HG03280 (cell line): ENCODE measurements at regions not wholly inside any gene's neighbourhood (a gene's known extent, or its start where the extent isn't known, plus 50 kb on each side); places are given as distances from the start of the nearest gene placed in this dataset.

ENCODE experiments used
- ATAC-seq: cut with Tn5 transposase; IDR thresholded peaks from one replicate; pipeline ENCODE4 v1.9.1; 2021; ENCODE audit warnings: mild to moderate bottlenecking, moderate library complexity; ENCODE audit not compliant: unreplicated experiment

DNA sequence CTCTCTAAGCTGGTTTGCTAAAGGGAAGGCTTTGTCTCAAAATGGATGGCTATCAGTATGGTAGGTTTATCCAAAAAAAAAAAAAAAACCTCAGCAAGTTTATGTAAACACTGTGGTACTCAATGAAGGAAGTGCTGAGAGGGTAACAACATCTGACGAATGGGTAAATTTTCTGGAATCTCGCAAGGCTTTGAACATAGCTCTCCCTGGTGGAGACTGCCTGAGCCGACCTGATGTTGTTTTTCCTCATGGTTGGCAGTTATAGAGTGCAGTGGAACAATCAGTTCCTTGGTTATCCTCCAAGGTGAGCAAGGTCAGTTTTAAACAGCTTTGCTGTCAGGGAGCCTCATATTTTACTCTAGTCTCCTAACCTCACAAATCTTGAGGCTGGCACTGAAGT, 94.6 kb downstream of the ZPLD1 start:
- ATAC-seq: no peak

DNA sequence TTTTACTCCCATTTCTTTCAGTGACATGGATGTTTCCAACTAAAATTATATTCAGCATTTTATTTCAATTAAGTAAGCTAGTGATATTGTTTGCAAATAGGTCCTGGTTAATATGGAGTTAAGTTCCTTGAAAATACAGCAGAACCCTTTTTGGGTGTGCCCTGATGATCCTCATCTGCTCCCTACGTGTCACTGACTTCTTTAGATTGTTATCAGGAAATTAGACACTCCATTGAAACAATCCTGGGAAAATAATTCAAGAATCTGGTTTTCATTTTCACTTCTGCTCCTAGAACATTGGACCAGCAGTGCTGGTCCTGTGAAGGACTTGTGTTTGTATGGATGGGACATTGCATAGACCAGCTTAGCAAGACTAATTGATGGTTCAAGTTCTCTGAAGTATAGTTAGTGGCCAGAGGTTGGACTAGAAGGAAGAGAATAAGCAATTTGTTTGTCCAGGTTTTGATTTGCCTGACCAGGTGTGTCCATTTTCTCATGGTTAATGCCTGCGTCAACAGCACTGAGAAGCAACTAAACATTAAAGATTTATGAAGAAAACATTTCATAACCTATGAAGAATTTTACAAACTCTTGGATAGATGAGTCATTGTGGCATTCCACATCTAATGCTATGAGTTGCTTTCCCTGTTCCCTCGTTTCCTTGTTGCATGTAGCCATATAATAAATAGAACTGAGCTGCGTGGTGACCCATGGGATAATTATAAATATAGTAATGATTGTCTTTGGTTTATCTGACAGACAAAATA, 95.8 kb downstream of the ZPLD1 start:
- ATAC-seq: no peak

DNA sequence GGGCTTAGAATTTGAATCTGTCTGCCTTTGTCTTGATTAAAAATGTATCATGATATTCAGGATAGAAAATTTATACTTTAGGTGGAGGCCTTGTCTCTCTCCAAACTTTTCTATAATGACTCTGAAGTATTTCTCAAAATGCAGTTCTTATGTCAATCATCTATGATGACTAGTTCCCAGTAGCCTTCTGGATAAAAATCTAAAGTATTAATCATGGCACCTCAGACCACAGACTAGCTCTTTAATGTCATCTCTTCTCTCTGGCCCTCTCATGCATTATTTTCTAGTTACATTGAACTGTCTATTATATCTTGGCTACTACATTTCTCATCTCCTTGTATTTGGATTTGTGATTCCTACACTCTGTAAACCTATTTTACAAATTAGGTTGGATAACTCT, 96.9 kb downstream of the ZPLD1 start:
- no peak for ATAC-seq

DNA sequence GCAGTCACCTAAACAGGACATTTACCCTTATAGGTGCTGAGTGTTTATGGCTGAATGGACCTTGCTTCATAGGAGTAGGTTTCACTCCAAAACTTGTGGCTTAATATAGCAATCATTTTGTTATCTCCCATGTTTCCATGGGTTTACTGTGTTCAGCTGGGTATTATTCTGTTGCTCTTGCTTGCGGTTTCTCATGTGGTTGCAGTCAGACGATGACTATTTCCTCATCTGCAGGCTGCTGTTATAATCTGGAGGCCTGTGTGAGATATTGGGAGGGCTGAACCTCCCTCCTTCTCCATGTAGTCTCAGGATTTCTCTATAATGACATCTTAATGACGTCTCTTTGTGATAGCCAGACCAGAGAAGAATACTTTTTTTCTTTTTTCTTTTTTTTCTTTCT, 98.1 kb downstream of the ZPLD1 start:
- no peak for ATAC-seq

DNA sequence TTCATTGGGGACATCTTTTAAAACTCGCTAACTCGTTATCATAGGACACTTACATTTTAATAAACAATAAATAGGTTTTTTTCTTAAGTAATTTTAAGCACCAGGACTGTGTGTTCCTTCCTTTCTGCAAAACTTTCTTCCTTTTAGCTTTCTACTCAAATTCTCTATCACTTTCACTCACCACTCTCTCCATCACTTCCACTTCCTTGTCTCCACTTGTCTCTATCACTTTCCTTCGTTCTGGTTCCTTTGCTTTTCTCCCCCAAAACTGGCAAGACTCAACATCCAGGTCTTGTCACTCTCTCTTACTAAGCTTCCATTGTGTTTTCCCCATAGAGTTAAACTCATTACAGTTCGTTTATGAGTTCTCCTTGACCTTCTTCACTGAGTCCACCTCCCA, 99.0 kb downstream of the ZPLD1 start:
- no peak for ATAC-seq

DNA sequence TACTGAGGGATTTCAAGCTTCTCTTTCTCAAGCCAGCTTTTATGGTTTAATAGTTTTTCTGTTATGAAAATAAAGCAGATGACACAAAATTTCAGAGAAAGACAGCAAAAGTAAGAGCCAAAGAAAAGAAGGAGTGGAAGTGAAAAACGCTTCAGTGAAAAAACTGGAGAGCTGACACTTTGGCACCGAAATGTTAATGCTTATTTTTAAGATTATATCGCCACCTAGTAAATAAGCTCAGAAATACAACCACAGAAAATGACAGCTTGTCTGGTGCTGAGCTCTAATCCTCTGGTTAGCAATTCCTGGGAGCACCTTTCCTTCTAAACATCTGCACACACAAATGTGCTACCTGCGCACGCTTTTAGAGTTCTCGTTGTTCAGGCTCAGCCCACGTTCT, 101.6 kb downstream of the ZPLD1 start:
- peak; percentile 65 for ATAC-seq

DNA sequence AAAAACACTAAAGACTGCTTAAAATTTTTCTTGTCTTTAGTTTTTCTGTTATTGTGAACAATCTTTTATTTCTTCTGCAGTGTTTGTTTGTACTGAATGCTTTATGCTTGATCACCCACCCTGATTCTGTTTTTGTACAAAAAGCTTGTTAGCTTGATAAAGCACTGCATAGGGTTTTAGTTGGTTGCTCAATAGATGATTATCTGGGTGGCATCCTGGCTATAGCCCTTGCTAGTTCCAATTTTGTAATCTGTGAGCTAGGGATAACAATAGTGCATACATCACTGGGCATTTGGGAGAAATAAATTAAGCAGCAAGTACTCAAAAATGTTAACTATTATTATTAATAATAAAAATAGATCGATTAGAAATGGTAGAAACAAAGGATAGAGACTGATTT, 102.3 kb downstream of the ZPLD1 start:
- ATAC-seq: no peak

DNA sequence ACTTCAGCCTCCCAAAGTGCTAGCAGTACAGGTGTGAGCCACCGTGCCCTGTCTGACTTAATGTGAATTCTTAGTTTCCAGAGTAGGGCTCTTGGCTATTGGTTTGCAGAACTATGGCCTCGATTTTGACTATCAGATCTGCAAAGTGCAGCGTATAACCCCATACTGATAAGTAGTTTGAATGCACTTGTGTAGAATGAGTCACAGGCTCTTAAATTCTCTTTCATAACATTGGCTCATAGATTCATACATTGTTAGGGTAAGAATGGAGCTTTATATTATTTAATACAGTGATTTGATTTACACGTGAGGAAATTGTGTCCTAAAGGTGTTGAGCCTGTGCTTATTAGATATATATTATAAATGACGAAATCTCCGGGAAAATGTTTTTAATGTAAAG, 109.9 kb downstream of the ZPLD1 start:
- ATAC-seq: no peak

DNA sequence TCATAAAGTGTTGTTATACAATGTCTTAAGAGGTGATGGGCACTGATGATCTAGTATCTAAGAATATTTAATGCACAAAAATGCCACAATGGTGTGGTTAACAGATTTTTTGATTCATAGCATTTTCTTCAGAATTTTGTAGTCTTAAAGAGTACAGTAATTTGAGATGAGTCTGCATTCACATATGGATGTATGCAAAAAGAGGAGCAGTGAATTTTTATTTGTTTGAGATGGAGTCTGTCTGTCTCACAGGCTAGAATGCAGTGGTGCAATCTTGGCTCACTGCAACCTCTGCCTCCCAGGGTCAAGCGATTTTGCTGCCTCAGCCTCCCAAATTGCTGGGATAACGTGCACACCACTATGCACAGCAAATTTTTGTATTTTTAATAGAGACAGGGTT, 110.5 kb downstream of the ZPLD1 start:
- no peak for ATAC-seq

DNA sequence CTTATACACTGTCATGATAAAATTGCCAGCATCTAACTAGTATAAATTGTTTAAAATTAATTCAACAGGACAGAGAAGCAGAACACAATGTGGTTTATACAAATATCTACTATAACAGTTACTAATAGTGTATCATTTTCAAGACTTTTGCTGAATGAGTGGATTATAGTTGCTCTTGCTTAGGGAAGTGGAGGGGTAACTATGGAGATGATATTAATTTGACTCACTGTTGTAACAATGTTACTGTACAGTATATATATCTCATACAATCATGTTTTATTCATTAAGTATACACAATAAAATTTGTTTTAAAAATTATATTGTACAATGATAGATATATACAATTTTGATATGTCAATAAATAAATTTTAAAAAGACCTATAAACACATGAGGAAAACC, 119.1 kb downstream of the ZPLD1 start:
- ATAC-seq: no peak

DNA sequence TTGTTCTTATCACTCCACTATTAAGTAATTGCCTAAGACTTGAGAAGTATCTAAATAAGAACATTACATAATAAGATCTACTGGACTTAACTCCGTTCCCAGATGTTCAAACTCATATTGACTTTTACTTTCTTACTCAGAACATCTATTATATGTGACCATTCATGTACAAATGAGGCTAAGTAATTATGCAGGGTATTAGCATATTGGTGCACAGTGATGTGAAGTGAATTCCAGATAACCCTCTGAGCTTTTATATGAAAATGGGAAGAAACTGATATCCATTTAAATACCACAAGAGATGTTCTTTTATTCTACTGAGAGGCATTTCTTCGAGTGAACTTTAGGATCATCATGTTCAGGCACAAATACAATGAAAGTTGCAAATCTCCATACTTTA, 135.7 kb downstream of the ZPLD1 start:
- no peak for ATAC-seq

DNA sequence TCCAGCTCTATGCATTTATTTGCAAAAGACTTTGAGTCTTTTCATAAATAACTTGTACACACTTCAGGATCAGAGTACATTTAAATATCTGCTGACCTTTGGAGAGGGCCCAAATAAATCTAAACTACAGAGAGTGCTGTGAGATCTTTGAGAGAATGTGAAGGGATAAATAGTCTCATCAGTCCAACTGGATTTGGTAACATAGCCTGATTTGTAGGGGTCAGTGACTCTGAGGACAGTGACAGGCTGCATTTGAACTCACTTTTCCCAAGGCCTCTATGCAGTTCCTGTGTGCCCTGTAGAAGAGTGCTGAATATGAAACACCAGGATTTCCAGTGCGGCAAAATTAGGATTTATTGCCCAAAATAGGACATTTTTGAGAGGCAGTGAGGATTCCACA, 136.2 kb downstream of the ZPLD1 start:
- no peak for ATAC-seq

DNA sequence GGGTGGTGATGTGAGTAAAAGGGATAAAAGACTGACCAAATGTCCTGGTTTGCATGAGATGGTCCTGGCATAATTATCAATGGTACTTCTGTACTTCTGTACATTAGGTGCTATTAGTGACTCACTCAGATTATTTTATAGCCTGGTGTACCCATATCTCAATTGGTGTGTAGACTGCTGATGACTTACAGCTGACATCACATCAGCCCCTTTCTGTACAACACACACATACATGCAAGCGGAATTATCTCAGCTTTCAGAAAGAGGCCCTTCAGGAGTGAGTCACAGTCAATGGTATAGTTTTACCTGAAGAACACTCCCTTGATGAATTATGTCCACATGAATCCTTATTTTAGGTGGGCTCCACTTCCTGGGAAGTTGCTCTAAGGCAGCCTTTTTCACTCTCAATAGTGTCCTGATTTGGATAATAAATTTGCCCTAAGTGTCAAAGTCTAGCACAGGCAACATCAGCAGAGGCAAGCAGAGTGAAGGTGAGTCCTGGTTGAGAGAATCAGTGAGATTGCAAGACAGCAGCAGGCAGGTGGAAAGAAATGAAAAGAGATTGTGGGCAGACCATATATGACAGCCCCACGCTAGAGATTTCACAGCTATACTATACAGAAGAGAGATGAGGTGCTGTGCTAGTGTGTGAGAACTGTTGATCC, 137.0 kb downstream of the ZPLD1 start:
- ATAC-seq: no peak

DNA sequence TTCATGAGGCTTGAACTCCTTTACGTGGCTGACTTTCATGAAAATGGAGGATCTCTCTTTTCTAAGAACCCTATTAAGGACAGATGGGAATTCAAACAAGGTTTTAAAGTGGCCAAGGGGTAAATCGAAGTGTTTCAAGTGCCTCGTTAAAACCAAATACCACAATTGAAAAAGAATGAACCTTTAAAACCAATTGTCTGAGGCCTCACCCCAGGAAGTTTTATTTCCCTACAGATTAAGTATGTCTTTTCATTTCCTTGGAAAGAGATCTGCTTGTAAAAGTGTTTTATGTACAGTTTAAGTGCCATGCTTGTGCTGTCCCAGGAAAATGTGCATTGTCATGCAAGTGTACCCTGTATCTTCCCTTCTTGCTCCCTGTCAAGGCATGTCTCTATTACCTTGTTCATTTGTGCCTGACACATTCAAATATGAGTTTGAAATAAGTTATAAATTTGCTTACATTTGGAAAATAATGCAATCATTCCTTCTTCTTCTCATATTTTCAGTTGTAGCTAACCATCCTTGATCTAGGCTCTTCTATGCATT, 138.7 kb downstream of the ZPLD1 start:
- no peak for ATAC-seq

DNA sequence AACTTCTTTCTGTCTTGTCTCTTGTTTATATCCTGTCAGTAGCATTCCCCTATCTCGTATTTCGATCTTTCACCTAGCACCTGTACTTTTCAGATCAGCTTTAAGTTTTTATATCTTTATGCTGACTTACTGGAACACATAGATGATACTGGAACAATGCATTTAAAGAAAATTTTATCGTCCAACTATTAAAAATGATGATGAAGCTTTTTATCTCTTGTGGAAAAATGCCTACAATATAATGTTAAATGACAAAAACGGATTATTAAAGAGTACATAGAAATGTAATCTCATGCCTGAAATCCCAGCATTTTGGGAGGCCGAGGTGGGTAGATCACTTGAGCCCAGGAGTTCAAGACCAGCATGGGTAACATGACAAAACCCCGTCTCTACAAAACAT, 139.5 kb downstream of the ZPLD1 start:
- no peak for ATAC-seq

DNA sequence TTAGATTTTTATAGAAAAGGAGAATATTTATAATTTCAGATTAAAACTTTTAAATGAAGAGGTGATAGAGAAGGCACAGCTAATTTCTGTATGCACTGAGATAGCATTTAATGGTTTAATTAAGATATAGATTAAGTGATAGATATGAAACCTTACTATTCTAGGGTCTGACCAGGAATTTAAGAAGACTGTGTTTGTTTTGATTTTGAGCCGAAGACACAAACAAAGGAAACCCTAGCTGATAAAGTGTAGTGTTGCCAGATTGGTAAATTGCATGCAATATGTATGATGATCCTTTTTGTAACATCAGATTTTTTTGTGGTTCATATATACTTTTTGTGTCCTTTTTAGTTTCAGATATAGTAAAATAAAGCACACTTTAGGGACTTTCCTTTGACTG, 141.8 kb downstream of the ZPLD1 start:
- no peak for ATAC-seq

DNA sequence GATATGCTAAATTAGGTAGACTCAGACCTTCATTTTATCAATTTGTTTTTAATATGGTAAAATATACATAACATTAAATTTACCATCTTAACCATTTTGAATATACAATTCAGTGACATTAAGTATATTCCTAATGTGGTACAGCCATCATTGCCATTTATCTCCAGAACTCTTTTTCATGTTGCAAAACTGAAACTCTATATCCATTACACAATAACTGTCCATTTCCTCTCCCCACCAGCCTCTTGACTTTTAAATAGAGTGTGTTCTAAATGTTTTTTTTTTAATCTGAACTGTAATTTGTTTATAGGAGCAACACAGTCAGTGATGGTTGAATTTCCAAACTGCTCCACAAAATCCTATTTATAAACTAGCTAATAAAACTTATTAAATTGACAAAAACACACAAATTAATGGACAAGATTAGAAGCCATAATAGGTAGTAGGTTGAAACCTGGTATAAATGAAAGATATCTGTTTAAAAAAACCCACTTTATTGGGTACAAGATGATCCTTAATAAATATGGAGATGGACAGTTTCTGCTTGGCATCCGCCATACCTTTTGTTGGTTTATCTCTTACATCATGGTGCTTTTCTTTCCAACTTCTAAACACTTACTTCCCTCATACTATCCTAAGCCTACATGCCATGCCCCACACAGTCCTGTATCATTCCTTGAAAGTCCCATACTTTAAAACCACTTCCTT, 142.4 kb downstream of the ZPLD1 start:
- ATAC-seq: no peak

DNA sequence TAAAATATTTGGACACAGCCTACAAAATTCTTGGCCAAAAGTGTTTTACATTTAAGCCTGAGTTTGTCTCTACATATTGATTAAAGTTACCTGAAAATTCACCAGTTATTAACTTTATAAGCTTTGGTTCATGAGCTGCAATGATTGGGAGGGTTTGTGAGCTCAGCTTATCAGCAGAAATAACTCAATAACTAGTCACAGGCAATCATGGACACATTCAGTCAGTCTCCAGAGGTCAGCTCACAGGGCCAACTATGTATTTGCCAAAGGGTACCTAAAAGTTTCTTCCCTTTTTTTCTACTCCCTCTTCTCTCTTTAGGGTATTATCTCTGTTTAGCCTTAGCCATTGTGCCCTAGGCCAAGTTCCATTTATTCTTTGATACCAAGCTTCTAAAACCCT, 145.9 kb downstream of the ZPLD1 start:
- no peak for ATAC-seq

DNA sequence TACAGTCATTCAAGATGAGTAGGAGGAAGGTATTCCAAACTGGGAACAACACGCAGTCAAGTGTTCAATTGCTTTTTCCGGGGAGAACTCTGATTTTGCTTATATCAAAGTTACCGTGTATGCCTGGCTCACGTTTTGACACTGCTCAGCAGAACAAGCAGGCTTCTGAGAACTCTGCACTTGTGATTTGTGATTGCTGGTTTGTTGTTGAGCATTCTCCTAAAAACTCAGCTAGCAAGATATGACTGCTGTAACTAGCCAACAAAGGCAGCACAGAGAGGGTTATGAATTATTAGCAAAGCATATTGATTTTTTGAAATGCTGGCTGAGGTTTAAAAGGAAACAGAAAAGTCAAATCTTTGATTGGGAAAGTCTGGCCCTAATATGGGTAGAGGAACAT, 151.7 kb downstream of the ZPLD1 start:
- ATAC-seq: no peak

DNA sequence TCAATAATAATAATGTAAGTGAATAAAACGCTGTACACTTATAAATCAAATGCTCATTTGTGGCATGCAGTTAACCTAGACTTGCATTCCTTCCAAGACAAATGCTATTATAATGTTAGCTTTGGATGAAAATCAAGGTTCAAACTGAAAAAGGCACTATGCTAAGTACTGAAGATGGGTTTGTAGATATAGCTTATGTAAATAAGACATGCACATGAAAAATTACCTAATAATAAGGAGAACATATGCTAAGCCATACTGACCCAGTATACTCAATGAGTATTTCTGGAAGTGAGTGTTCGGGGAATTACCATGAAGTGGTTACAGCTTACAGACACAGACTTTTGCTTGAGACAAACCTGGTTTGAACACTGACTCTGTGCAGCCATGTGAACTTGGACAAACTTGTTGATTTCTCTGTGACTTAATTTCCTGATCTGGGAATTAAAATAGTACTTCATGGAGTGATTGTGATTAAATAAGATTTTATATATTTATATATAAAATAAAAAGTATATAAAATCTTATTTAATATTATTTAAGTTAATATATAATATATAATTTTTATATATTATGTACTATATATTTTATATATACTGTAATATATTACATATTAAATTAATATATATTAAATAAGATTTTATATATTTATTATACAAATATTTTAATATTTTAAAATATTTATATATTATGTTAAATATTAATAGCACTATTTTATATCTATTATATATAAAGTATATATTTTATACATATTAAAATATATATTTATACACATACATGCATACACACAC, 159.2 kb downstream of the ZPLD1 start:
- ATAC-seq: no peak

DNA sequence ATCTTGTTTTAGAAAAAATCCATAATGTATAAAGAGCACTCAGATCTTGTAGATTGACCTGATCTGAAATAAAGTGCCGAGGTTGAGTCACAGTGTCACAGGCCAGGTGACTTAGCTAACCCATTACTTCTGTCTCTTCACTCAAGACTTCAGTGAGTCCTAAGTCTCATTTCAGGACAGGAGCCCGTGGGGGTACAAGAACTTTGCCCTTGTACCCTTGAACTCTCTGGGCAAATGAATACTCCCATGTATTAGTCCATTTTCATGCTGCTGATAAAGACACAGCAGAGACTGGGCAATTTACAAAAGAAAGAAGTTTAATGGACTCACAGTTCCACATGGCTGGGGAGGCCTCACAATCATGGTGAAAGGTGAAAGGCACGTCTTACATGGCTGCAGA, 160.2 kb downstream of the ZPLD1 start:
- ATAC-seq: no peak
